Activated CD4-positive, alpha-beta T cell treated with anti-CD3 and anti-CD28 coated beads, Interleukin-2, Interleukin-6, amounts not matched to agents 100 ng/mL and 50 ng/mL, durations not matched to agents 16 hours and 8 hours (primary cell): ENCODE measurements at regions not wholly inside any gene's neighbourhood (a gene's known extent, or its start where the extent isn't known, plus 50 kb on each side); places are given as distances from the start of the nearest gene placed in this dataset.
"Not testable (repeated sequence)": the region's sequence is repeated elsewhere in the genome, so short reads cannot be mapped to it uniquely, and the experiment has no call there.

Experiments used
- DNase-seq: peaks from one replicate; pipeline ENCODE4 v3.0.0-alpha.2; 2020

- no peak for DNase-seq
These were observed 1261.7 kb upstream of the AUTS2 start for GRCh38 chr7:68336594-68336993.

GRCh38 chr7:68348401-68348800 is 1249.9 kb upstream of the AUTS2 start:
- DNase-seq = no peak

GRCh38 chr7:68362745-68363518 is 1235.3 kb upstream of the AUTS2 start:
- no peak for DNase-seq

- no peak for DNase-seq
These were observed 1233.2 kb upstream of the AUTS2 start for GRCh38 chr7:68364886-68365625.

DNA sequence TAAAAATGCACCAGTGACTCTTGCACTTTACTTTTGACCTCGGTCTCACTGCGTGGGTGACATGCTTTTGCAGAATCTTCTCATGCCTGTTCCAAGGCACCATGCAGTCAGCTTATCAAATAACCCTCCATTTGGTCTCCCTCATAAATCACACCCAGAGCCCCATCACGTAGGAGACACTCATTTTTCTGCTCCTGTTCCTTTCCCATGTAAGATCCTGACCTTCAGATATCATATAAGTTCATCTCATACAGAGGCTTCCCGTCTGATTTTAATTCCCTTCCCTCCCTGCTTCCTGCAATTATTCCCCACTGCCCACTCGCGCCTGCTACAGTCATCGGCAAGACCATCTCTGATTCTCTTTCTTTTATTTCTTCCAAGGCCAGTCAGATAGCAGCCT is 1226.3 kb upstream of the AUTS2 start:
- DNase-seq = no peak

- no peak for DNase-seq
These were observed 1222.1 kb upstream of the AUTS2 start for GRCh38 chr7:68376131-68376661.

- no peak for DNase-seq
These were observed 1216.5 kb upstream of the AUTS2 start for GRCh38 chr7:68381731-68382130.

DNA sequence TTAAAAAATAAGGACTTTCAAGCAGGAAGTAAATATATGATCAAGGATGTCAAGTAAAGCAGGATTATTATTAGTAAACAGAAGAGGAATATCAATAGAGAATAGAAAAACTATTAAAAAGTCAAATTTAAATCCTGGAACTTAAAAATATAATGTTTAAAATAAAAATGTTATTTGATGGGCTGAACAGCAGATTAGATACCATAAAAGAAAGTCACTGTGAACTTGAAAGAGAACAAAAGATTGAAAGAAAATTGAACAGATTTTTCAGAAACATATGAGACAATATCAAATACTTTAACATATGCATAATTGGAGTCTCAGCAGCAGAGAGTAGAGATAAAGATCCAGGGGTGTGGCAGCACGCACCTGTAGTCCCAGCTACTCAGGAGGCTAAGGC is 1213.7 kb upstream of the AUTS2 start:
- no peak for DNase-seq

GRCh38 chr7:68393051-68393450 is 1205.2 kb upstream of the AUTS2 start:
- DNase-seq = no peak

GRCh38 chr7:68394131-68394530 is 1204.1 kb upstream of the AUTS2 start:
- DNase-seq = no peak

DNA sequence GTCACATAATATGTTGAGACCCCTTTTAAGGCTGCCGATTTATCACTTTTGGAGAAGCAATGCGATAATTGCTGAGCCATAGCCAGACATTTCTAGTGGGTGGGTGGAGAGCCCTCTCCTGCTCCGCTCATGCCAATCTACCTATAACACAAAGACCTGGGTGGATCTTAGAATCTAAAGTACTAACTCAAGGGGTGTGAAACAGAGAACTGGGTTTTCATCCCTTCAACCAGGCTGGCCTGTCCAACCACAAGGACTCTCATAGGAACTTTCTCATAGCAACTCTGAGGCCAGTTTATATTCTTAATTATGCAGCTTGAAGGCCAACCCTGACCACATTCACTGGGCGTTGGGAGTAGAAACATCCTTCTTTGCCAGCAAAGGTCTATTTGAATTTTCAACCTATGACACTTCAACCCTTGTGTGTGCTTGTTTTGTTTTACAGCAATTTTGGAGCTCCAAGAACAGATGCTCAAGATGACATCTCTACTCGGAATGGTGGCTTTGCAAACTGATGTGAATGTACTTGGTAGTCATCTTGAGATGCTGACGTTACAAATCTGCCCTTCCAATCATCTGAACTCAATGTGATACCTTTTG is 1198.2 kb upstream of the AUTS2 start:
- DNase-seq = no peak

GRCh38 chr7:68400783-68401182 is 1197.5 kb upstream of the AUTS2 start:
- no peak for DNase-seq

- no peak for DNase-seq
These were observed 1197.0 kb upstream of the AUTS2 start for GRCh38 chr7:68401313-68401712.

DNA sequence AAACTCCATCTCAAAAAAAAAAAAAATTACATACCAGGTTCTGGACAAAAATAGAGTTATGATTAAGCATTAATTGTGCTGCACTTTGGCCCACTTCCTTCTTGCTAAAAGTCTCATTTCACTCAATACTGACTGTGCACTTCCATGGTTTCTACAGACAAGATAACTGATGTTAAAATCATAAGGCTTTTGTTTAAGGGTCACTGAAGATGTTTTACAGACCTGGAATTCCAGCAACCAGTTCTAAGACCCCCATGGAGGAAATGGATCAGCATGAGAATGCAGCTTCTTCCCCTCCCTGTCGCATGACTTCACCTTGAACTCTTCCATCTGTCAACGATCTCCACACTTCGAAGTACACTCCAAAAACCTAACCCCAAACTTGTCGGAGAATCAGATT is 1191.8 kb upstream of the AUTS2 start:
- no peak for DNase-seq

DNA sequence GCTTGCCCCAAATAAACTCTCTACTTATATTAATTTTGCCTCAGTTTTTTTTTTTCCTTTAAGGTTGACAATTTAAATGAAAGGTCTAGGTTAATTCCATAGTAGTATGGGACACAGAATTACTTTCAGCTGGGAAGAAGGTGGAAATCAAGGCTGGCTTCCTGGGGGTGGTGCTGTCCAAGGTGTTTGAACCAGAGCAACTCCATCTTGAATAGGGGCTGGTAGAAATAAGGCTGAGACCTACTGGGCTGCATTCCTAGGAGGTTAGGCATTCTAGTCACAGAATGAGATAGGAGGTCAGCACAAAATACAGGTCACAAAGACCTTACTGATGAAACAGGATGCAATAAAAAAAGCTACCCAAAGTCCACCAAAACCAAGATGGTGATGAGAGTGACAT is 1190.8 kb upstream of the AUTS2 start:
- DNase-seq = no peak

DNA sequence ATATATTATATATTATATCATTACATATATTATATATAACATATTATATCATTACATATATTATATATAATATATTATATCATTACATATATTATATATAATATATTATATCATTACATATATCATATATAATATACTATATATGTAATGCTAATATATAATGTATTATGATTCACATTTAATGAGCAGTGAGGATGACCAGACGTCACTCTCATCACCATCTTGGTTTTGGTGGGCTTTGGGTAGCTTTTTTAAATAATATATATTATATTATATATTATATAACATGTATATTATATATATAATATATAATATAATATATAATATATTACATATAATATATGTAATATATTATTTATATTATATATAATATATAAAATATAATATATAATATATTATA is 1189.4 kb upstream of the AUTS2 start:
- DNase-seq = no peak

DNA sequence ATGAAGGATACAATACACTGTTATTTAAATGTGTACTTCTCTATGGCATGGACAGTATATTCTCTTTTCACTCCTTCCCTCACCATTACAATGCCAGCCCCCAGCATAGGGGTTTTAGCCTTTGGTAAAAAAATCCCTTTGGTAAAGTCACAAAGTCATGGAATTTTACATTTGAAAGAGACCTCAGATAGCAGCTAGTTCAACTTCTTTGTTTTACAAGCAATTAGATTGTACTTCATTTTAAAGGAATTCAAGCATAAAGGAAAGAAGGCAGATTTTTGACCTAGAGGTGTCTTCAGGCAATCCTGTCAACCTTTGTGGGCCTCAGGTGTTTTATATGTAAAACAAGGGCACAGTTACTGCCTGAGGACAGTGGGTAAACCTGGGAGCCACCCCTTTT is 1188.4 kb upstream of the AUTS2 start:
- DNase-seq = no peak

DNA sequence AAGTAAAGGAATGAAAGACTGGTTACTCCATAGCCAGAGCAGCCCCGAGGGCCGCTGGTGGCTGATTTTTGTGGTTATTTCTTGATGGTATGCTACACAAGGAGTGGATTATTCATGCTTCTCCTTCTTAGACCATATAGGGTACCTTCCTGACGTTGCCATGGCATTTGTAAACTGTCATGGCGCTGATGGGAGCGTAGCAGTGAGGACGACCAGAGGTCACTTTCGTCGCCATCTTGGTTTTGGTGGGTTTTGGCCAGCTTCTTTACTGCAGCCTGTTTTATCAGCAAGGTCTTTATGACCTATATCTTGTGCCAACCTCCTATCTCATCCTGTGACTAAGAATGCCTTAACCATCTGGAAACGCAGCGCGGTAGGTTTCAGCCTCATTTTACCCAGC is 1187.6 kb upstream of the AUTS2 start:
- DNase-seq = not testable (repeated sequence)

GRCh38 chr7:68411742-68412141 is 1186.5 kb upstream of the AUTS2 start:
- no peak for DNase-seq

DNA sequence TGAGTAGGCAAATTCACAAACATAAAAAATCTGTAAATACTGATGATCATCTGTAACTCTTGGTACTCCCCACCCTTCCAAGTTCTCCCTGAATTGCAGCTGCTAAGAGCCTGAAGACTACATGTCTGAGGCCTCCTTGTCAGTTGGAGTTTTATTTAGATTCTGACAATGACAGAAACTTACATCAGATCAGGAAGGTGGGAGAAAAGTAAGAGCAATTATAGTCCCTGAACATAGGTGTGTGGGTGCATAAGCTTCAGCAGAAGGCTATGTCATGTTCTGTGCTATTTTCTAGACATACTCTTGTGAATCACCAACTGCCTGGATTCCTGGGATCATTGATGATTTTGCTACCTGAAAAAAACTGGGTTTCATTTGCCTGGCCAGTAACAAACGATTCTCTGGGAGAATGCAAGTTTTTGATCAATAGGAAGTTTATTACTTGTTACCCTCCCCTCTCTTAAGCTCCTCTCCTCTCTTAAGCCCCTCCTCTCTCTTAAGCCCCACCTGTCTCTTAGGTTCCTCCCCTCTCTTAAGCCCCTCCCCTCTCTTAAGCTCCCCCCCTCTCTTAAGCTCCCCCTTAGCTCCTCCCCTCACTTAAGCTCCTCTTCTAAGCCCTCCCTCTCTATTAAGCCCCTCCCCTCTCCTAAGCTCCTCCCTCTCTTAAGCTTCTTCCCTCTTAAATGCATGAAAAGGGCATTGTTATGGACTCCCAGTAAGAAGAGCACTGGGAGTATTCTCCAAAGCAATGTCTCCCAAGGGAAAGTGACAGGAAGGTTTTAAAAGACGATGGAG is 1183.4 kb upstream of the AUTS2 start:
- DNase-seq = no peak

- no peak for DNase-seq
These were observed 1181.3 kb upstream of the AUTS2 start for GRCh38 chr7:68417002-68417401.

GRCh38 chr7:68417659-68418058 is 1180.6 kb upstream of the AUTS2 start:
- DNase-seq = no peak
